Activated CD4-positive, alpha-beta T cell treated with anti-CD3 and anti-CD28 coated beads for 48 hours (primary cell): ENCODE measurements at regions not wholly inside any gene's neighbourhood (a gene's known extent, or its start where the extent isn't known, plus 50 kb on each side); places are given as distances from the start of the nearest gene placed in this dataset.
A peak's percentile ranks its signal among the peaks of the same experiment; 100 is the strongest.

Source experiments
- DNase-seq: peaks from one replicate; pipeline ENCODE4 v3.0.0-alpha.2; 2020

GRCh38 chr2:16561676-16562075, 104.0 kb downstream of the CYRIA start:
- no peak for DNase-seq

GRCh38 chr2:16561251-16561650, 104.4 kb downstream of the CYRIA start:
- no peak for DNase-seq

- DNase-seq = no peak
Observed at GRCh38 chr2:16559278-16560067, 106.2 kb downstream of the CYRIA start.

GRCh38 chr2:16554060-16554583, 111.5 kb downstream of the CYRIA start:
- DNase-seq = no peak

GRCh38 chr2:16553226-16553625, 112.4 kb downstream of the CYRIA start:
- peak; percentile 16 for DNase-seq

- DNase-seq = no peak
Observed at GRCh38 chr2:16552202-16552601, 113.4 kb downstream of the CYRIA start.

- no peak for DNase-seq
Observed at GRCh38 chr2:16548036-16548435, 117.6 kb downstream of the CYRIA start.

- no peak for DNase-seq
Observed at GRCh38 chr2:16546128-16546754, 119.4 kb downstream of the CYRIA start.

- DNase-seq = no peak
Observed at GRCh38 chr2:16538707-16539106, 126.9 kb downstream of the CYRIA start.

- DNase-seq = no peak
Observed at GRCh38 chr2:16537347-16537746, 128.3 kb downstream of the CYRIA start.

- no peak for DNase-seq
Observed at GRCh38 chr2:16526193-16526592, 139.4 kb downstream of the CYRIA start.

- peak; percentile 50 for DNase-seq
Observed at GRCh38 chr2:16525265-16525887, 140.3 kb downstream of the CYRIA start.

GRCh38 chr2:16523711-16524110, 141.9 kb downstream of the CYRIA start:
- no peak for DNase-seq

GRCh38 chr2:16522031-16522831, 143.4 kb downstream of the CYRIA start:
- DNase-seq = no peak

GRCh38 chr2:16520891-16521290, 144.7 kb downstream of the CYRIA start:
- DNase-seq = no peak

GRCh38 chr2:16515696-16516095, 149.9 kb downstream of the CYRIA start:
- no peak for DNase-seq

GRCh38 chr2:16513626-16514025, 152.0 kb downstream of the CYRIA start:
- DNase-seq = no peak

- no peak for DNase-seq
Observed at GRCh38 chr2:16511041-16511440, 154.6 kb downstream of the CYRIA start.

- DNase-seq = no peak
Observed at GRCh38 chr2:16509042-16509441, 156.6 kb downstream of the CYRIA start.

GRCh38 chr2:16508490-16508851, 157.2 kb downstream of the CYRIA start:
- no peak for DNase-seq

- peak; percentile 25 for DNase-seq
Observed at GRCh38 chr2:16507655-16508489, 157.8 kb downstream of the CYRIA start.

GRCh38 chr2:16506366-16506765, 159.3 kb downstream of the CYRIA start:
- no peak for DNase-seq
